Heart left ventricle (tissue), 16 donors: ENCODE measurements at regions not wholly inside any gene's neighbourhood (a gene's known extent, or its start where the extent isn't known, plus 50 kb on each side); places are given as distances from the start of the nearest gene placed in this dataset.

ENCODE experiments used
- ATAC-seq, 4 donors: fragments of 200-7000 bp; cut with Tn5 transposase; one replicate each; pipeline ENCODE4 v1.9.1; 2020 to 2022; ENCODE audit warnings: moderate library complexity in 4 of 4, mild to moderate bottlenecking in 3 of 4, moderate number of reproducible peaks in 1 of 4
- DNase-seq, 5 donors: peaks; one replicate each; pipeline ENCODE4 v3.0.0-alpha.2; 2020
- H3K27ac ChIP-seq, 12 donors: fragments of 200-600 bp; sonication (generic) in 4 of 12; one replicate each; pipeline versions ENCODE4 v1.5.0 to v1.8.0; 2016 to 2022; ENCODE audit warnings: mild to moderate bottlenecking in 2 of 12
- H3K27me3 ChIP-seq, 9 donors: fragments of 200-600 bp; sonication (generic) in 2 of 9; one replicate each; pipeline versions ENCODE4 v1.5.1 to v1.8.0; 2016 to 2022; ENCODE audit warnings: mild to moderate bottlenecking in 3 of 9
- H3K36me3 ChIP-seq, 9 donors: fragments of 200-600 bp; sonication (generic) in 2 of 9; one replicate each; pipeline versions ENCODE4 v1.5.0 to v1.8.0; 2018 to 2022; ENCODE audit warnings: mild to moderate bottlenecking in 2 of 9
- H3K4me1 ChIP-seq, 12 donors: fragments of 200-600 bp; sonication (generic) in 4 of 12; one replicate each; pipeline versions ENCODE4 v1.5.0 to v1.8.0; 2016 to 2022; ENCODE audit warnings: mild to moderate bottlenecking in 3 of 12
- H3K4me3 ChIP-seq, 12 donors: fragments of 200-600 bp; sonication (generic) in 4 of 12; one replicate each; pipeline versions ENCODE4 v1.5.0 to v1.8.0; 2017 to 2022; ENCODE audit warnings: mild to moderate bottlenecking in 9 of 12, moderate library complexity in 4 of 12
- H3K9me3 ChIP-seq, 12 donors: fragments of 200-600 bp; sonication (generic) in 4 of 12; one replicate each; pipeline versions ENCODE4 v1.5.0 to v1.8.0; 2016 to 2022; ENCODE audit warnings: mild to moderate bottlenecking in 1 of 12
- POLR2A ChIP-seq, 2 donors: fragments of 450-650 bp; IDR thresholded peaks; one replicate each; pipeline ENCODE4 v1.6.1; 2017; ENCODE audit warnings: antibody characterized with exemption in 2 of 2, mild to moderate bottlenecking in 2 of 2, moderate library complexity in 2 of 2
- WGBS, 4 donors: extraction: QIAGEN DNeasy Blood & Tissue Kit in 2 of 4; methylation state at CpG; one replicate each; pipeline versions ENCODE4 v1.1.5 to v1.1.7; 2013 to 2018; 5-methylcytosine and 5-hydroxymethylcytosine counted together
- intact Hi-C, 10 donors: fragments of 100-400 bp; cut with DNase I; formaldehyde crosslinking; loops; one replicate each; pipeline versions ENCODE4 v1.11.1 to v1.14.2; 2022
- TF ChIP-seq, protein P1 (sequence below), 12 donors: fragments of 200-600 bp; sonication (generic) in 4 of 12; IDR thresholded peaks; one replicate each; pipeline versions ENCODE4 v1.5.0 to v1.8.0; 2018 to 2022; ENCODE audit warnings: antibody characterized with exemption in 12 of 12, mild to moderate bottlenecking in 5 of 12
- donor health status: ischemic (EF 13 %, LVEDD 7.1; RV severe dilation, severe dysfunction).
- donor health status: healthy with polysubstance abuse.
- donor health status: DM: no; HTN: yes; CAD: no.
- donor health status: DM: no; HTN: no; CAD: no.
- donor health status: ischemic (EF 25% LVEDD 6.9; RV normal size, moderate dysfunction).
- donor health status: ischemic (EF 25% LVEDD 5.7; RV mildly dilated, moderate dysfunction).
- donor health status: healthy.
- donor health status: DM: yes; HTN: yes; CAD: no.
- donor health status: ischemic (EF 35%, LVEDD 5.7; RV mildly dilated, moderate dysfunction).
- donor health status: nonischemic (EF 11% LVEDD 7.7; RV severe dilation, severe dysfunction).
- donor health status: DM: yes; HTN: yes; CAD: no.
- donor health status: PGD.
- donor health status: ischemic (EF 29% LVEDD 5.4; RV normal size, mild dysfunction).
- donor health status: nonischemic (EF 23%, LVEDD 6.1; RV moderate dilation, normal function).

- TF ChIP-seq, protein P1, sequence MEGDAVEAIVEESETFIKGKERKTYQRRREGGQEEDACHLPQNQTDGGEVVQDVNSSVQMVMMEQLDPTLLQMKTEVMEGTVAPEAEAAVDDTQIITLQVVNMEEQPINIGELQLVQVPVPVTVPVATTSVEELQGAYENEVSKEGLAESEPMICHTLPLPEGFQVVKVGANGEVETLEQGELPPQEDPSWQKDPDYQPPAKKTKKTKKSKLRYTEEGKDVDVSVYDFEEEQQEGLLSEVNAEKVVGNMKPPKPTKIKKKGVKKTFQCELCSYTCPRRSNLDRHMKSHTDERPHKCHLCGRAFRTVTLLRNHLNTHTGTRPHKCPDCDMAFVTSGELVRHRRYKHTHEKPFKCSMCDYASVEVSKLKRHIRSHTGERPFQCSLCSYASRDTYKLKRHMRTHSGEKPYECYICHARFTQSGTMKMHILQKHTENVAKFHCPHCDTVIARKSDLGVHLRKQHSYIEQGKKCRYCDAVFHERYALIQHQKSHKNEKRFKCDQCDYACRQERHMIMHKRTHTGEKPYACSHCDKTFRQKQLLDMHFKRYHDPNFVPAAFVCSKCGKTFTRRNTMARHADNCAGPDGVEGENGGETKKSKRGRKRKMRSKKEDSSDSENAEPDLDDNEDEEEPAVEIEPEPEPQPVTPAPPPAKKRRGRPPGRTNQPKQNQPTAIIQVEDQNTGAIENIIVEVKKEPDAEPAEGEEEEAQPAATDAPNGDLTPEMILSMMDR (IDR thresholded peaks at IDR 0.05): no peak
- no peak for TF ChIP-seq POLR2A (IDR thresholded peaks at IDR 0.05)
- H3K4me3 ChIP-seq: no peak overlapping the region
- H3K9me3 ChIP-seq: peaks cover 0 to 18% (median under 1%) of the 10 kb centered on the region in 12 donors
- H3K36me3 ChIP-seq: no peaks in the 10 kb centered on the region
- DNase-seq (no peak), ATAC-seq (no peak)
- no peak overlapping the region for H3K27ac ChIP-seq
- H3K4me1 ChIP-seq: no peaks in the 10 kb centered on the region
- H3K27me3 ChIP-seq: peaks cover 0 to 4% (median 0%) of the 10 kb centered on the region in 9 donors
- WGBS, 4 donors: 88 to 92% (median 90%) methylated on average over 13 to 15 of the region's 15 CpGs
- intact Hi-C loops: no loop called here
Observed at GRCh38 chr7:45399069-45399468, 175.1 kb upstream of the ADCY1 start.

GRCh38 chr7:45400680-45401079 lies 173.5 kb upstream of the ADCY1 start:
- TF ChIP-seq, protein P1 (IDR thresholded peaks at IDR 0.05): no peak
- TF ChIP-seq POLR2A (IDR thresholded peaks at IDR 0.05): no peak
- H3K4me3 ChIP-seq: no peak overlapping the region
- H3K36me3 ChIP-seq: no peaks in the 10 kb centered on the region
- peaks cover 0 to 4% (median 0%) of the 10 kb centered on the region in 9 donors for H3K27me3 ChIP-seq
- no peak overlapping the region for H3K27ac ChIP-seq
- WGBS, 4 donors: 76 to 86% (median 82%) methylated on average over 5 to 7 of the region's 7 CpGs
- intact Hi-C loops: no loop called here
- no peaks in the 10 kb centered on the region for H3K4me1 ChIP-seq
- no peak for ATAC-seq
- peaks cover 0 to 12% (median 2%) of the 10 kb centered on the region in 12 donors for H3K9me3 ChIP-seq
- DNase-seq: no peak

- Histone ChIP-seq H3K36me3 (no peaks in the 10 kb centered on the region), H3K9me3 (peaks cover 0 to 12% (median 2%) of the 10 kb centered on the region in 12 donors), H3K4me1 (no peaks in the 10 kb centered on the region), H3K27ac (no peak overlapping the region), H3K4me3 (no peak overlapping the region), H3K27me3 (peaks cover 0 to 4% (median 0%) of the 10 kb centered on the region in 9 donors)
- WGBS, 4 donors: 75 to 96% (median 86%) methylated on average over 2 of the region's 2 CpGs
- ATAC-seq (no peak), DNase-seq (no peak)
- no peak for TF ChIP-seq POLR2A (IDR thresholded peaks at IDR 0.05)
- TF ChIP-seq, protein P1 (IDR thresholded peaks at IDR 0.05): no peak
- intact Hi-C loops: no loop called here
Observed at GRCh38 chr7:45401155-45401554, 173.0 kb upstream of the ADCY1 start.

- peak overlapping the region in 1 of 12 donors; percentile 29 for H3K27ac ChIP-seq
- intact Hi-C loops: no loop called here
- H3K4me3 ChIP-seq: no peak overlapping the region
- TF ChIP-seq, protein P1 (IDR thresholded peaks at IDR 0.05): no peak
- TF ChIP-seq POLR2A (IDR thresholded peaks at IDR 0.05): no peak
- DNase-seq (no peak), ATAC-seq (peak in 1 of 4 donors; percentile 41)
- no peaks in the 10 kb centered on the region for H3K4me1 ChIP-seq
- 56 to 78% (median 73%) methylated on average over 1 of the region's 1 CpG for WGBS, 4 donors
- no peaks in the 10 kb centered on the region for H3K36me3 ChIP-seq
- peaks cover 0 to 12% (median 2%) of the 10 kb centered on the region in 12 donors for H3K9me3 ChIP-seq
- H3K27me3 ChIP-seq: peaks cover 0 to 4% (median 0%) of the 10 kb centered on the region in 9 donors
Observed at GRCh38 chr7:45401851-45402250, 172.3 kb upstream of the ADCY1 start.
